ENCODE measurements at regions not wholly inside any gene's neighbourhood (a gene's known extent, or its start where the extent isn't known, plus 50 kb on each side); places are given as distances from the start of the nearest gene placed in this dataset.
"Not testable (repeated sequence)": the region's sequence is repeated elsewhere in the genome, so short reads cannot be mapped to it uniquely, and the experiment has no call there.

GRCh38 chr5:92665506-92665905, 915.5 kb downstream of the NR2F1-AS1 start:
- no peak for DNase-seq

DNA sequence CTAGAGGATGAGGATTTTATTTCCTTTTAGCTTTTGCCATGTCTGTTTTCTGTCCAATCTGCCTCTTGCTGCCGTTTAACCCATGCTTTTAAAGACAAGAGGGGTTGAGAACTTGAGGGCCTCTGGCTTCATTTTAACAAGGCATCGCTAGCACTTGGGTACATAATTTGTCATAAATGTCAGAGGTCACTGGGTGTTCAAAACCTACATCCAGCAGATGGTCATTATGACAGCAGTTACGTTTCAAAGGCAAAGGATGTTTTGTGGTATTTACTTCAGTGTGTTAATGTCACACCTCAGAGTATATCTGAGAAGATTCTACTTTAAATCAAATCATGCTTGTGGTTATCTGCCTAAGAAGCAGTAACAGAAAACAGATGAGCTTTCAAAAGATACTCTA, 918.3 kb downstream of the NR2F1-AS1 start:
- no peak for DNase-seq

GRCh38 chr5:92659246-92659645, 921.8 kb downstream of the NR2F1-AS1 start:
- DNase-seq, result no peak

GRCh38 chr5:92654601-92655000, 926.4 kb downstream of the NR2F1-AS1 start:
- DNase-seq, result not testable (repeated sequence)

GRCh38 chr5:92653730-92654461, 927.1 kb downstream of the NR2F1-AS1 start:
- DNase-seq, result no peak

DNA sequence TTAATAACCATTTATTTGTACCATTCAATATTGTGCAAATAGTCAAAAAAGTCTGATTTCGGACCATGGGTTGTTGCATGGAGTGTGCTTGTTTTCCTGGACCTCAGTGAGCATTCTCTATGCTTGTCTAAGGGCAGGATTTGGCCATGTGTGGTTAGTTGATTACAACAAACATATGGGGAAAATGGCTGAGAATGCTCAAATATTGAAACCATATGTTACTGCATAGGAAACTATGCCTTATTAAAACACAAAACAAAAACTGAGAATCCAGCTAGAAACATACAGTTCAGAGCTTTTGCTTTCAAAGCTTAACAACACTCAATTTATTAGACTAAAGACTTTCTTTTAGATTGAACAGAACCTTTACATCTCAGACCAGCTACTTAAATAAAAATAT, 928.3 kb downstream of the NR2F1-AS1 start:
- DNase-seq, result no peak

- DNase-seq, result no peak
These were observed 936.6 kb downstream of the NR2F1-AS1 start for GRCh38 chr5:92644266-92644886.

DNA sequence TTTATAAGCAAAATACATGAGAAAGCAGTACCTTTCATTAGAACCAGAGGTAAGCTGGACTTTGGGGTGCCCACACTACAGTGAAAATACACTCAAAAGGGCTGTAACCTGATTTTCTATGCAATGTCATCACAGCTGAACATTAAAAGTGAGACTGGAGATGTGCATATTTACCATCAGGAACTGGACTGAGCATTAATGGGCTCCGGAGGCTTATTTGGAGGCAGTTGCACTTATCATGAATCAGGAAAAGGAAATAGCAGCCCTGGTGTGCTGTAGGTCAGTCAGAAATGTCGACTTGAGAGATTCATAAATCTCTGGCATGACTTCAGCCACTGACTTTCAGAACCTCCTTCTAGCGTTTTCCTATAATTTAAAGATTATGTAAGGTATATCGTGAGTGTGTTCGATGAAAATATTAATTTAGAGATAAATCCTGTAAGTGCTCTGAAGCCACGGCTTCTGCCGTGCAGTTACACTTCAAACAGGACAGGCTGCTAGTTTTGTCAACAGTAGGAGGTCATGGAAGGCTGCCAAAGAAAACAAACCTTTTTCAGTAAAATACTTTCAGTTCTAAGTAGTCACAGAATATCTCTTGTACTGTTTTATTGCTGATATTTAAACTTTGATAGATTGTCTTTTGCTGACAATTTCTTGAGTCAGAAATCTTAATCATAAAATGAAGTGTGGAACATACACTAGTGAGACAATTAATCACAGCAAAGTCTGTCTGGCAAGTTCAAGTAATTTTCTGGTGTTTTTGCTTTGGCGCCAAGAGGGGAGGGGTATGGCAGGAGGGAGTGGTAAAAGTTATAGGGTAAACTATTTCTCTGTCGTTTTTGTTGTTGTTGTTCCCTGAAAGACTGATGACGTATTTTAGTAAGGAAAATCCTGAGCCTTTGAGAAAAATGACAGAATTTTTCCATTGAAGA, 939.7 kb downstream of the NR2F1-AS1 start:
- no peak for DNase-seq

- no peak for DNase-seq
These were observed 940.7 kb downstream of the NR2F1-AS1 start for GRCh38 chr5:92640340-92640739.

DNA sequence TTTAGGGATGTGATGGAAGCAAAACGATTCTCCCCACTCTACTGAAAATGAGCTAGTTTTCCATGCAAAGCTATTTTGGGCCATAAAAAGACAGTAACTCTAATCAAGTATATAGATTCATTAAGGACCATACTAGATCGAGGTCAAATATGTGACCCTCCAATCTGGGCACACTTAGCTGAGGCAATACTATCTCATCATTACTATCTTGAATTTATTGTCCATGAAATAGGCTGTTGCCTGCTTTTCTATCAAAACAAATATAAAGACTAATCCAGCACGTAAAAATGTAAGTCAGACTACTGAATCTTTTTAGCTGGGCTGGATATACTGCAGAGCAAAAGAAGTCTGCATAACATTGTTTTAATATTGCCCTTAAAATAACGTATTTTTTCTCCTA, 943.1 kb downstream of the NR2F1-AS1 start:
- DNase-seq, result no peak

DNA sequence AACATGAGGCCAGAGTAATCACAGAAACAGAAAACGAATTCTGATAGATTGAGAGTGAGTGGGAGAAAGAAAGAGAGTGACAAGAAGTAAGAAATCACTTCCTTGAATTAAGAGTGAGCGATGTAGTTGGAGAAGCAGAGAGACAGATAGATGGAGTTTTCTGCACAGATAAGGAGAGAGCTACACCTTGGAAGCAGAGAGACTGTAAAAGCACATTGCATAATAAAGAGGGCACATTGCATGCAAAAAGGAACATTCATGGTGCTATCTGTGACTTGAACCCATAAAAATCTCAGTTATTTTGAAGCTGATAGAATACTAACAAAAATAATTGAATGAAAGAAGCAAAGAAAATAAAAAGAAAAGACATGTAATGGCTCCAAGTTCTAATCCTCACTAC, 943.8 kb downstream of the NR2F1-AS1 start:
- DNase-seq, result no peak

DNA sequence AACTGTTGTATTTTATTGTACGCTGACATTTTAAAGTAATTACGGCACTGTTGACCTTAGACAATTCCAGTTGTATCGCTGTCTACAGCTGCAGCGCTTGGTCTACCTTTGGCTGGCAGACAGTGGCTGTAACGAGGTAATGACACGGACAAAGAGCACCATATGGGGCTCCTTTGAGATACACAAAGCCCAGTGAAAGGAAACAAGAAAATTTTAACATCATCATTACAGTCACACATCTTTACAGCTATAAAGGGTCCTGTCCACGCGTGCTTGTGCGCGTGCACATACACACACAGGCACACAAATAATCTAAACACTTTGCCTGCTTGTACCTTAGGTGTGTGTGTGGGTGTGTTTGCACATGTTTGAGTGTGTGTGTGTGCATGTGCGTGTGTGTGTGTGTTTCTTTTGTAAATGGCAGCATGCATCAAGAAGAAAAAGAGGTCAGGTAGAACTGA, 946.0 kb downstream of the NR2F1-AS1 start:
- no peak for DNase-seq

DNA sequence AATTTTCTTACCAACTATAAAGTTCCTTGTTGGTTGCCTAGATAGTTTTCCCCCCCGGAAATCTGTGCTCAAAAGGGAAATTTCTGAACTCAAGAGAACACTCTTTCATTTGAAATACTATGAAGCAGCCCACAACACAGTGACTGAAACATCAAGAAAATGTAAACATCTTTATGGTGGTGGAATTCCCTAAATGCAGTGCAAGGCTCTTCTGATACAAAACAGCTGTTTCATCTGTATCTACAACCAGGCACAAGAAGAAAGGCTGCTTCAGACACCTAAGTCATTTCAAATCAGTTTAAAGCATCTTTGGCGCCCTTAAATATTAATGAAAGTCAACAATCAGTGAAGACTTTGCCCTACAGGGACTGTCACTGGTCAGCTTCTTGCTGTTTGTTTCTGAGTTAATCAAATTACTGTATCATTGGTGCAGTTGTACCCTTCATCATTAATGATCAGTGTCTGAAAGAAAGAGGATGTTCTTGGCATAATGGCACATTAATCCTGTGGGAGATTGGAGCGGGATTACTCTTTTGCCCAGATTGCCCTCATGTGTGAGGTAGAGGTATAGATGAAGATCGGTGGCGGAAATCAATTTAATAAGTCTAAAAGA, 947.0 kb downstream of the NR2F1-AS1 start:
- DNase-seq, result no peak

DNA sequence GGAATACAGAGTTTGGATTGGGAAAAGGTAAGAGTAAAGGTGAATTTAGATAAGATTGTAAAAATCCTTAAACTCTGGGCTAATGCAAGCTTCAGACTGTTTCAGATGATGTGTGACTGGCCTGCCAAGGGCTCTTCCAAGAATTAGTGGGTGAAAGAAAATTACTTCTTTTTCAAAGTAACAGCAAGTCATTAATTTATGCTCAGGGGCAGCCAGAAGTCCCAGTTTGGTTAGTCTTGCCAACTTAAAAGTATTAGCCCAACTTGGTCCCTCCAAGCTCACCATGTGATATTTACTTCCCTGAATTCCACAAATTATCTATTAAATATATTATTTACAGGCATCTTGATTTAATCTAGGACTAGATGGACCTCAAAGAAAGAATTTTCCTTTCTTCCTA, 947.8 kb downstream of the NR2F1-AS1 start:
- DNase-seq, result no peak

GRCh38 chr5:92631237-92631701, 949.8 kb downstream of the NR2F1-AS1 start:
- not testable (repeated sequence) for DNase-seq

DNA sequence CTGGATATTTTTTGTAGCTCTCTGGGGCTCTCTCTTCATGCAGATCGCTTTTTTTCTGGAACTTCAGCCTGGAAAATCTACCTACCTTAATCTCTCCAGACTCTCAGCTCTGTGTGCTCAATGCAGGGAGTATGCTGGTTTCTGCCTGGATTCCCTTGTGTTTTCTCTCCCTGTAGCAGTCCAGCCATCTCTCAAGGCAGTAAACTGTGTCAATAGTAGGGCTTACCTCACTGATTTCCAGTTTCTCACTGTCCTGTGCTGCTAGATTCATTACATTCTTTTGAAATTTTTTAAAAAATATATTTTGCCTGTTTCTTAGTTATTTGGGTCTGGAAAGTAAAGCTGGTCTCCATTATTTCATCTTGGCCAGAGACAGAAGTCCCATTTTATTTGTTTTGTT, 951.4 kb downstream of the NR2F1-AS1 start:
- no peak for DNase-seq

- DNase-seq, result no peak
These were observed 952.0 kb downstream of the NR2F1-AS1 start for GRCh38 chr5:92629000-92629399.

GRCh38 chr5:92627186-92627585, 953.8 kb downstream of the NR2F1-AS1 start:
- no peak for DNase-seq

DNA sequence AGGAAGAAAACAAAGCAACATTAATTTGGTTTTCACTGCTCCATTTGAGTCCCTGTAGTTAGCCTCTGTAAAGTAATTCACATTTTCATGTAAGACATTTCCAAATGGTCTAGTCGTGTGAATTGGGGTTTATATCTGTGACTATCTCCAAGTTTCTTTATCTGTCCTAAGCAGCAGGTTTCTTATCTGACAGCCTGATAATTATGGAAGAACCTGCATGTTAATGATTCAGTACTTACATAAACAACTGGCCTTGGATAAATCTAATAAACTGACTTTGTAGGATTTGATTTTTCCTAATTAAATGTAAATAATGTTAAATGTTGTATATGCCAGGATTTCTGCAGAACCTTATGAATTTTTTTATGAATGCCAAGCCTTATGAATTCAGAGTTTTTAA, 964.9 kb downstream of the NR2F1-AS1 start:
- no peak for DNase-seq

GRCh38 chr5:92613546-92613945, 967.5 kb downstream of the NR2F1-AS1 start:
- DNase-seq, result no peak

GRCh38 chr5:92610435-92610834, 970.6 kb downstream of the NR2F1-AS1 start:
- DNase-seq, result not testable (repeated sequence)

- DNase-seq, result no peak
These were observed 975.4 kb downstream of the NR2F1-AS1 start for GRCh38 chr5:92605591-92605990.

All from islet precursor cell (in vitro differentiated cells).